Neural cell (in vitro differentiated cells): ENCODE measurements at regions not wholly inside any gene's neighbourhood (a gene's known extent, or its start where the extent isn't known, plus 50 kb on each side); places are given as distances from the start of the nearest gene placed in this dataset.

Source experiments
- H2AFZ ChIP-seq: fragments of 200-600, 300-800 bp; sonication (generic), shearing (Covaris generic); 2 replicates; pipeline ENCODE4 v1.6.0; 2014; ENCODE audit warnings: low read depth, mild to moderate bottlenecking, antibody characterized with exemption, low read length, moderate library complexity
- H3F3A ChIP-seq: fragments of 200-600 bp; shearing (Covaris generic); 2 replicates; pipeline ENCODE4 v1.6.1; 2016; ENCODE audit warnings: mild to moderate bottlenecking, moderate library complexity, mixed read lengths, antibody characterized with exemption, low read length; ENCODE audit not compliant: insufficient read depth, poor library complexity, severe bottlenecking
- H3K27ac ChIP-seq: fragments of 200-600, 300-800 bp; sonication (generic), shearing (Covaris generic); 2 replicates; pipeline ENCODE4 v1.5.1; 2014; ENCODE audit warnings: mild to moderate bottlenecking, low read length, moderate library complexity
- H3K27me3 ChIP-seq: fragments of 300-800, 200-600 bp; sonication (generic), shearing (Covaris generic); 2 replicates; pipeline ENCODE4 v1.6.0; 2014; ENCODE audit warnings: mild to moderate bottlenecking, low read depth, low read length, moderate library complexity; ENCODE audit not compliant: insufficient read depth
- H3K36me3 ChIP-seq: fragments of 300-800, 200-600 bp; sonication (generic), shearing (Covaris generic); 2 replicates; pipeline ENCODE4 v1.5.1; 2014; ENCODE audit warnings: mild to moderate bottlenecking, antibody characterized with exemption, low read length, moderate library complexity; ENCODE audit not compliant: insufficient read depth
- H3K4me2 ChIP-seq: fragments of 300-800, 200-600 bp; sonication (generic), shearing (Covaris generic); 2 replicates; pipeline ENCODE4 v1.6.0; 2014; ENCODE audit warnings: mild to moderate bottlenecking, low read length
- H3K4me3 ChIP-seq: fragments of 300-800, 200-600 bp; sonication (generic), shearing (Covaris generic); 2 replicates; pipeline ENCODE4 v1.5.1; 2014; ENCODE audit warnings: mild to moderate bottlenecking, low read length, moderate library complexity
- H3K79me2 ChIP-seq: fragments of 200-600 bp; shearing (Covaris generic); replicated peaks from 2 replicates; pipeline ENCODE4 v1.6.0; 2014; ENCODE audit warnings: mild to moderate bottlenecking, low read length, moderate library complexity; ENCODE audit not compliant: insufficient read depth
- H3K9ac ChIP-seq: fragments of 300-800, 200-600 bp; sonication (generic), shearing (Covaris generic); 2 replicates; pipeline ENCODE4 v1.6.1; 2016; ENCODE audit warnings: mild to moderate bottlenecking, low read length, mixed read lengths
- H3K9me2 ChIP-seq: fragments of 200-600 bp; shearing (Covaris generic); 2 replicates; pipeline ENCODE4 v1.6.1; 2016; ENCODE audit warnings: mild to moderate bottlenecking, low read length, mixed read lengths; ENCODE audit not compliant: insufficient read depth
- H3K9me3 ChIP-seq: fragments of 200-600, 300-800 bp; sonication (generic), shearing (Covaris generic); 2 replicates; pipeline ENCODE4 v1.6.1; 2016; ENCODE audit warnings: mild to moderate bottlenecking, mixed run types, low read length, moderate library complexity, mixed read lengths
- H4K20me1 ChIP-seq: fragments of 200-600 bp; shearing (Covaris generic); 2 replicates; pipeline ENCODE4 v1.6.1; 2016; ENCODE audit warnings: mild to moderate bottlenecking, mixed run types; ENCODE audit not compliant: insufficient read depth
- CTCF ChIP-seq: fragments of 450-650 bp; IDR thresholded peaks from 2 replicates; pipeline ENCODE4 v1.5.1; 2014; ENCODE audit warnings: antibody characterized with exemption, mild to moderate bottlenecking, moderate library complexity; ENCODE audit not compliant: poor library complexity, severe bottlenecking
- EP300 ChIP-seq: fragments of 450-650 bp; conservative IDR thresholded peaks from 2 replicates; pipeline ENCODE4 v1.6.1; 2014; ENCODE audit warnings: antibody characterized with exemption, mild to moderate bottlenecking, moderate library complexity; ENCODE audit not compliant: poor library complexity, severe bottlenecking
- EZH2 ChIP-seq: fragments of 200-600, 300-800 bp; shearing (Covaris generic), sonication (generic); IDR thresholded peaks from 2 replicates; pipeline ENCODE4 v1.6.1; 2014; ENCODE audit warnings: antibody characterized with exemption, low read length, borderline replicate concordance, mild to moderate bottlenecking; ENCODE audit not compliant: insufficient read depth, poor library complexity, severe bottlenecking
- MXI1 ChIP-seq: fragments of 450-650 bp; conservative IDR thresholded peaks from 2 replicates; pipeline ENCODE4 v1.6.1; 2014; ENCODE audit warnings: antibody characterized with exemption, mild to moderate bottlenecking; ENCODE audit not compliant: poor library complexity, severe bottlenecking
- POLR2AphosphoS5 ChIP-seq: IDR thresholded peaks from 2 replicates; pipeline ENCODE4 v1.6.1; 2012
- RAD21 ChIP-seq: fragments of 450-650 bp; conservative IDR thresholded peaks from 2 replicates; pipeline ENCODE4 v1.6.1; 2014; ENCODE audit warnings: antibody characterized with exemption, mild to moderate bottlenecking, moderate library complexity
- REST ChIP-seq: IDR thresholded peaks from 2 replicates; pipeline ENCODE4 v1.6.1; 2012; ENCODE audit warnings: borderline replicate concordance
- SMC3 ChIP-seq: fragments of 450-650 bp; conservative IDR thresholded peaks from 2 replicates; pipeline ENCODE4 v1.6.1; 2014; ENCODE audit warnings: antibody characterized with exemption, mild to moderate bottlenecking, moderate library complexity; ENCODE audit not compliant: poor library complexity
- TAF1 ChIP-seq: IDR thresholded peaks from 2 replicates; pipeline ENCODE4 v1.6.1; 2012; ENCODE audit warnings: low read depth

- Histone ChIP-seq H3K79me2 (no peaks in the 10 kb centered on the region), H3K36me3 (no peaks in the 10 kb centered on the region), H3K4me2 (no peak overlapping the region), H4K20me1 (no peaks in the 10 kb centered on the region), H3K27ac (no peak overlapping the region), H3K9me2 (no peaks in the 10 kb centered on the region), H3K9ac (no peak overlapping the region), H3K4me3 (no peak overlapping the region), H3K27me3 (no peaks in the 10 kb centered on the region), H3F3A (no peaks in the 10 kb centered on the region), H3K9me3 (no peaks in the 10 kb centered on the region), H2AFZ (no peak overlapping the region)
- TF ChIP-seq EZH2 (no peak), EP300 (no peak), RAD21 (no peak), POLR2AphosphoS5 (no peak), REST (no peak), TAF1 (no peak), CTCF (no peak), SMC3 (no peak), MXI1 (no peak)
Measured at GRCh38 chr3:150327678-150328653, 80.1 kb upstream of the TSC22D2 start.

- H3K9me3 ChIP-seq = no peaks in the 10 kb centered on the region
- no peak overlapping the region for H2AFZ ChIP-seq
- H3K9ac ChIP-seq = no peak overlapping the region
- H3K79me2 ChIP-seq = no peaks in the 10 kb centered on the region
- H4K20me1 ChIP-seq = no peaks in the 10 kb centered on the region
- H3K4me3 ChIP-seq = no peak overlapping the region
- H3K9me2 ChIP-seq = no peaks in the 10 kb centered on the region
- H3K36me3 ChIP-seq = no peaks in the 10 kb centered on the region
- no peak overlapping the region for H3K4me2 ChIP-seq
- TF ChIP-seq MXI1 = no peak
- TF ChIP-seq POLR2AphosphoS5 = no peak
- TF ChIP-seq TAF1 = no peak
- TF ChIP-seq REST = no peak
- no peaks in the 10 kb centered on the region for H3F3A ChIP-seq
- H3K27me3 ChIP-seq = no peaks in the 10 kb centered on the region
- H3K27ac ChIP-seq = no peak overlapping the region
Measured at GRCh38 chr3:150324788-150325187, 83.3 kb upstream of the TSC22D2 start.
